Endothelial cell of umbilical vein (primary cell): ENCODE measurements at regions not wholly inside any gene's neighbourhood (a gene's known extent, or its start where the extent isn't known, plus 50 kb on each side); places are given as distances from the start of the nearest gene placed in this dataset.

ENCODE experiments used
- CTCF ChIP-seq, 2 donors: IDR thresholded peaks; 1 replicate in 1 of 2; 2 replicates in 1 of 2; pipeline ENCODE4 v1.5.1; 2011; ENCODE audit warnings: low read length in 2 of 2, mild to moderate bottlenecking in 2 of 2, moderate library complexity in 2 of 2, control low read depth in 1 of 2, inconsistent platforms in 1 of 2, low read depth in 1 of 2; ENCODE audit not compliant: insufficient read depth in 1 of 2; ENCODE audit errors: extremely low read depth in 1 of 2
- EZH2 ChIP-seq: IDR thresholded peaks from 2 replicates; pipeline ENCODE4 v1.6.1; 2012; ENCODE audit warnings: borderline replicate concordance, low read depth, mild to moderate bottlenecking, moderate library complexity, low read length, inconsistent platforms; ENCODE audit not compliant: severe bottlenecking

DNA sequence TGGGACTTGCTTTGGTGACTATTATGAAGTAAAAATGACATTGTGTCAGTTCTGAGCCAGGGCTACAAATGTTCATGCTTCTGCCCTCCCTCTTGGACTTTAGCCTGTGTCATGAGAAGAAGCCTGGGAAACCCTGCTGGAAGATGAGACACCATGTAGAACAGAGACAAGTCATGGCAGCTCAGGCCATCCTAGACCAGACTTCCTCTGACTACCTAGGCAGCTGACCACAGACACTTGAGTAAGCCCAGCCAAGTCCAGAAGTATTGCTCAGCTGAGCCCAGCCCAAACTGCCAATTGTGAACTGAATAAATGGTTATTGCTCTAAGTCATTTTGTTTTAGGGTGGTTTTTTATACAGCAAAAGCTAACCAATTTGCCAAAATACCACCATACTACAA is 467.6 kb upstream of the CNKSR2 start:
- no peak for TF ChIP-seq CTCF (IDR thresholded peaks at IDR 0.05; ENCODE audit: extremely low read depth in 1 of 2, insufficient read depth in 1 of 2, low read depth in 1 of 2, low read length in 2 of 2)
- TF ChIP-seq EZH2: no peak
